Lung (tissue), 11 donors: ENCODE measurements at regions not wholly inside any gene's neighbourhood (a gene's known extent, or its start where the extent isn't known, plus 50 kb on each side); places are given as distances from the start of the nearest gene placed in this dataset.

Experiments
- ATAC-seq: fragments of 200-7000 bp; cut with Tn5 transposase; one replicate; pipeline ENCODE4 v1.9.1; 2020; ENCODE audit warnings: moderate number of reproducible peaks; ENCODE audit not compliant: insufficient read depth, low FRiP score
- DNase-seq, 3 donors: peaks; one replicate each; pipeline ENCODE4 v3.0.0-alpha.2; 2013 to 2017
- H3K27ac ChIP-seq, 2 donors: one replicate each; pipeline ENCODE4 v1.5.1; 2013; ENCODE audit warnings: mild to moderate bottlenecking in 2 of 2, moderate library complexity in 2 of 2, control low read depth in 1 of 2, inconsistent platforms in 1 of 2, low read depth in 1 of 2, low read length in 1 of 2
- H3K27me3 ChIP-seq, 3 donors: one replicate each; pipeline ENCODE4 v1.5.1; 2013; ENCODE audit warnings: low read length in 2 of 3; ENCODE audit not compliant: control insufficient read depth in 3 of 3, insufficient read depth in 3 of 3
- H3K36me3 ChIP-seq, 4 donors: one replicate each; pipeline ENCODE4 v1.5.1; 2013; ENCODE audit warnings: low read length in 4 of 4, mild to moderate bottlenecking in 1 of 4, moderate library complexity in 1 of 4; ENCODE audit not compliant: control insufficient read depth in 4 of 4, insufficient read depth in 4 of 4
- H3K4me1 ChIP-seq, 5 donors: one replicate each; pipeline ENCODE4 v1.5.1; 2013; ENCODE audit warnings: low read length in 5 of 5, mild to moderate bottlenecking in 2 of 5, moderate library complexity in 1 of 5; ENCODE audit not compliant: control insufficient read depth in 5 of 5, insufficient read depth in 5 of 5
- H3K4me3 ChIP-seq: one replicate; pipeline ENCODE4 v1.5.1; 2013; ENCODE audit warnings: mild to moderate bottlenecking, control low read depth, moderate library complexity
- H3K9ac ChIP-seq, 2 donors: one replicate each; pipeline ENCODE4 v1.5.1; 2013; ENCODE audit warnings: low read length in 2 of 2, control low read depth in 1 of 2; ENCODE audit not compliant: insufficient read depth in 1 of 2
- H3K9me3 ChIP-seq, 4 donors: one replicate each; pipeline ENCODE4 v1.5.1; 2013; ENCODE audit warnings: low read length in 3 of 4, mild to moderate bottlenecking in 1 of 4, moderate library complexity in 1 of 4; ENCODE audit not compliant: control insufficient read depth in 4 of 4, insufficient read depth in 3 of 4
- CTCF ChIP-seq: IDR thresholded peaks from 2 replicates; pipeline ENCODE4 v1.5.1; 2012; ENCODE audit warnings: mild to moderate bottlenecking; ENCODE audit errors: control extremely low read depth, extremely low read depth
- WGBS, 2 donors: extraction: QIAGEN DNeasy Blood & Tissue Kit; methylation state at CpG; one replicate each; pipeline ENCODE4 v1.1.7; 2013; 5-methylcytosine and 5-hydroxymethylcytosine counted together
- donor health status: control.
- donor health status: control.
- donor health status: Bipolar disorder and iron deficiency.
- donor health status: healthy.
- donor health status: DM: yes; HTN: yes; CAD: no.

- no peak for ATAC-seq
- 81 to 92% methylated on average over 4 of the region's 4 CpGs for WGBS, 2 donors
These were observed 115.8 kb downstream of the ETNK1 start for GRCh38 chr12:22740656-22741355.

GRCh38 chr12:22743700-22744099 is 118.7 kb downstream of the ETNK1 start:
- Histone ChIP-seq H3K27me3 (no peaks in the 10 kb centered on the region), H3K36me3 (no peaks in the 10 kb centered on the region), H3K9me3 (no peaks in the 10 kb centered on the region), H3K9ac (no peak overlapping the region), H3K4me1 (no peaks in the 10 kb centered on the region), H3K4me3 (no peak overlapping the region), H3K27ac (no peak overlapping the region)
- TF ChIP-seq CTCF = no peak
- ATAC-seq (no peak), DNase-seq (no peak)

More at GRCh38 chr12:22740656-22741355, 115.8 kb downstream of the ETNK1 start:
- no peak for TF ChIP-seq CTCF
- no peak overlapping the region for H3K9ac ChIP-seq
- H3K27ac ChIP-seq = no peak overlapping the region
- H3K4me3 ChIP-seq = no peak overlapping the region
- no peaks in the 10 kb centered on the region for H3K9me3 ChIP-seq
- no peak for DNase-seq
- H3K27me3 ChIP-seq = no peaks in the 10 kb centered on the region
- H3K4me1 ChIP-seq = no peaks in the 10 kb centered on the region
- H3K36me3 ChIP-seq = no peaks in the 10 kb centered on the region

GRCh38 chr12:22744197-22744596 is 119.2 kb downstream of the ETNK1 start:
- DNase-seq = no peak
- 81 to 83% methylated on average over 1 of the region's 1 CpG for WGBS, 2 donors
- H3K9ac ChIP-seq = no peak overlapping the region

More at GRCh38 chr12:22744197-22744596, 119.2 kb downstream of the ETNK1 start:
- Histone ChIP-seq H3K36me3 (no peaks in the 10 kb centered on the region), H3K27me3 (no peaks in the 10 kb centered on the region), H3K27ac (no peak overlapping the region), H3K4me1 (no peaks in the 10 kb centered on the region), H3K4me3 (no peak overlapping the region), H3K9me3 (no peaks in the 10 kb centered on the region)
- no peak for TF ChIP-seq CTCF
- no peak for ATAC-seq
